Jurkat, Clone E6-1 (cell line): ENCODE measurements at regions not wholly inside any gene's neighbourhood (a gene's known extent, or its start where the extent isn't known, plus 50 kb on each side); places are given as distances from the start of the nearest gene placed in this dataset.

Experiments used
- DNase-seq: peaks from one replicate; pipeline ENCODE4 v3.0.0-alpha.2; 2011; ENCODE audit warnings: low read depth, low spot score
- H3K4me3 ChIP-seq: 2 replicates; pipeline ENCODE4 v1.5.1; 2011; ENCODE audit warnings: mild to moderate bottlenecking, low read length, control low read depth, moderate library complexity

- no peak overlapping the region for H3K4me3 ChIP-seq
- DNase-seq: no peak
Observed at GRCh38 chr5:118558871-118559270, 429.5 kb downstream of the DTWD2 start.

GRCh38 chr5:118557251-118557661, 431.1 kb downstream of the DTWD2 start:
- no peak overlapping the region for H3K4me3 ChIP-seq
- DNase-seq: no peak

GRCh38 chr5:118556792-118557191, 431.6 kb downstream of the DTWD2 start:
- DNase-seq: no peak
- H3K4me3 ChIP-seq: no peak overlapping the region

GRCh38 chr5:118555727-118556126, 432.6 kb downstream of the DTWD2 start:
- no peak for DNase-seq
- H3K4me3 ChIP-seq: no peak overlapping the region

- no peak for DNase-seq
- no peak overlapping the region for H3K4me3 ChIP-seq
Observed at GRCh38 chr5:118554981-118555380, 433.4 kb downstream of the DTWD2 start.

GRCh38 chr5:118554241-118554640, 434.1 kb downstream of the DTWD2 start:
- no peak overlapping the region for H3K4me3 ChIP-seq
- no peak for DNase-seq

GRCh38 chr5:118553662-118554061, 434.7 kb downstream of the DTWD2 start:
- no peak overlapping the region for H3K4me3 ChIP-seq
- DNase-seq: no peak

GRCh38 chr5:118552731-118553360, 435.5 kb downstream of the DTWD2 start:
- DNase-seq: no peak
- no peak overlapping the region for H3K4me3 ChIP-seq

- no peak for DNase-seq
- no peak overlapping the region for H3K4me3 ChIP-seq
Observed at GRCh38 chr5:118552146-118552545, 436.2 kb downstream of the DTWD2 start.

- DNase-seq: no peak
Observed at GRCh38 chr5:118551716-118552115, 436.6 kb downstream of the DTWD2 start.

GRCh38 chr5:118551031-118551430, 437.3 kb downstream of the DTWD2 start:
- no peak for DNase-seq
- no peak overlapping the region for H3K4me3 ChIP-seq

More at GRCh38 chr5:118551716-118552115, 436.6 kb downstream of the DTWD2 start:
- no peak overlapping the region for H3K4me3 ChIP-seq

GRCh38 chr5:118548761-118549720, 439.3 kb downstream of the DTWD2 start:
- no peak for DNase-seq
- no peak overlapping the region for H3K4me3 ChIP-seq

GRCh38 chr5:118545470-118545869, 442.9 kb downstream of the DTWD2 start:
- H3K4me3 ChIP-seq: no peak overlapping the region
- DNase-seq: no peak

- no peak overlapping the region for H3K4me3 ChIP-seq
- DNase-seq: no peak
Observed at GRCh38 chr5:118544887-118545449, 443.4 kb downstream of the DTWD2 start.

GRCh38 chr5:118533923-118534322, 454.4 kb downstream of the DTWD2 start:
- no peak overlapping the region for H3K4me3 ChIP-seq
- no peak for DNase-seq

- no peak overlapping the region for H3K4me3 ChIP-seq
Observed at GRCh38 chr5:118533156-118533555, 455.2 kb downstream of the DTWD2 start.

GRCh38 chr5:118531276-118531675, 457.1 kb downstream of the DTWD2 start:
- no peak for DNase-seq
- no peak overlapping the region for H3K4me3 ChIP-seq

More at GRCh38 chr5:118533156-118533555, 455.2 kb downstream of the DTWD2 start:
- no peak for DNase-seq

- no peak for DNase-seq
- H3K4me3 ChIP-seq: no peak overlapping the region
Observed at GRCh38 chr5:118529361-118530144, 458.8 kb downstream of the DTWD2 start.

GRCh38 chr5:118522626-118523025, 465.7 kb downstream of the DTWD2 start:
- H3K4me3 ChIP-seq: no peak overlapping the region
- DNase-seq: no peak
